Stimulated activated naive CD8-positive, alpha-beta T cell treated with anti-CD3 and anti-CD28 coated beads, Interleukin-15, Interleukin-2, amounts not matched to agents 100 ng/mL and 50 ng/mL, for 24 hours (primary cell): ENCODE measurements at regions not wholly inside any gene's neighbourhood (a gene's known extent, or its start where the extent isn't known, plus 50 kb on each side); places are given as distances from the start of the nearest gene placed in this dataset.

Experiments
- H3K27ac Mint-ChIP-seq: one replicate; pipeline ENCODE4 v1.8.0; 2021; ENCODE audit warnings: mild to moderate bottlenecking, mixed read lengths
- H3K27me3 Mint-ChIP-seq: one replicate; pipeline ENCODE4 v1.8.0; 2021; ENCODE audit warnings: mixed read lengths
- H3K36me3 Mint-ChIP-seq: one replicate; pipeline ENCODE4 v1.8.0; 2021; ENCODE audit warnings: low read depth, mixed read lengths
- H3K4me1 Mint-ChIP-seq: one replicate; pipeline ENCODE4 v1.8.0; 2021; ENCODE audit warnings: low read depth, mixed read lengths
- H3K4me3 Mint-ChIP-seq: one replicate; pipeline ENCODE4 v1.8.0; 2021; ENCODE audit warnings: mild to moderate bottlenecking, mixed read lengths
- H3K9me3 Mint-ChIP-seq: one replicate; pipeline ENCODE4 v1.8.0; 2021; ENCODE audit warnings: mixed read lengths

- H3K4me1 Mint-ChIP-seq: peaks cover 3% of the 10 kb centered on the region
- H3K27me3 Mint-ChIP-seq: no peaks in the 10 kb centered on the region
- H3K9me3 Mint-ChIP-seq: no peaks in the 10 kb centered on the region
- no peak overlapping the region for H3K4me3 Mint-ChIP-seq
- no peak overlapping the region for H3K27ac Mint-ChIP-seq
- H3K36me3 Mint-ChIP-seq: no peaks in the 10 kb centered on the region
Observed at GRCh38 chr20:60261333-60261732, 303.1 kb downstream of the CDH26 start.

- H3K4me3 Mint-ChIP-seq: no peak overlapping the region
- no peak overlapping the region for H3K27ac Mint-ChIP-seq
- H3K27me3 Mint-ChIP-seq: no peaks in the 10 kb centered on the region
- peaks cover 3% of the 10 kb centered on the region for H3K4me1 Mint-ChIP-seq
- no peaks in the 10 kb centered on the region for H3K36me3 Mint-ChIP-seq
- H3K9me3 Mint-ChIP-seq: no peaks in the 10 kb centered on the region
Observed at GRCh38 chr20:60262967-60263603, 304.9 kb downstream of the CDH26 start.

GRCh38 chr20:60263725-60264709 is 305.8 kb downstream of the CDH26 start:
- H3K27me3 Mint-ChIP-seq: no peaks in the 10 kb centered on the region
- H3K4me3 Mint-ChIP-seq: no peak overlapping the region
- no peaks in the 10 kb centered on the region for H3K9me3 Mint-ChIP-seq

GRCh38 chr20:60266177-60266823 is 308.1 kb downstream of the CDH26 start:
- Mint-ChIP-seq H3K4me1 (peaks cover 3% of the 10 kb centered on the region), H3K36me3 (no peaks in the 10 kb centered on the region), H3K27ac (no peak overlapping the region), H3K4me3 (no peak overlapping the region), H3K27me3 (no peaks in the 10 kb centered on the region), H3K9me3 (no peaks in the 10 kb centered on the region)

More at GRCh38 chr20:60263725-60264709, 305.8 kb downstream of the CDH26 start:
- Mint-ChIP-seq H3K4me1 (peaks cover 3% of the 10 kb centered on the region), H3K36me3 (no peaks in the 10 kb centered on the region), H3K27ac (no peak overlapping the region)

GRCh38 chr20:60268491-60268890 is 310.3 kb downstream of the CDH26 start:
- Mint-ChIP-seq H3K4me3 (no peak overlapping the region), H3K27ac (no peak overlapping the region), H3K36me3 (no peaks in the 10 kb centered on the region), H3K9me3 (no peaks in the 10 kb centered on the region), H3K27me3 (no peaks in the 10 kb centered on the region), H3K4me1 (peaks cover 3% of the 10 kb centered on the region)

GRCh38 chr20:60269573-60270162 is 311.4 kb downstream of the CDH26 start:
- no peaks in the 10 kb centered on the region for H3K36me3 Mint-ChIP-seq
- no peak overlapping the region for H3K4me3 Mint-ChIP-seq
- peaks cover 3% of the 10 kb centered on the region for H3K4me1 Mint-ChIP-seq
- no peaks in the 10 kb centered on the region for H3K9me3 Mint-ChIP-seq
- no peak overlapping the region for H3K27ac Mint-ChIP-seq
- no peaks in the 10 kb centered on the region for H3K27me3 Mint-ChIP-seq

- Mint-ChIP-seq H3K27me3 (no peaks in the 10 kb centered on the region), H3K4me3 (no peak overlapping the region), H3K4me1 (peaks cover 3% of the 10 kb centered on the region), H3K27ac (no peak overlapping the region), H3K9me3 (no peaks in the 10 kb centered on the region), H3K36me3 (no peaks in the 10 kb centered on the region)
Observed at GRCh38 chr20:60270341-60270740, 312.1 kb downstream of the CDH26 start.

GRCh38 chr20:60271597-60271996 is 313.4 kb downstream of the CDH26 start:
- Mint-ChIP-seq H3K9me3 (no peaks in the 10 kb centered on the region), H3K27me3 (no peaks in the 10 kb centered on the region), H3K36me3 (no peaks in the 10 kb centered on the region), H3K4me1 (no peaks in the 10 kb centered on the region), H3K27ac (no peak overlapping the region), H3K4me3 (no peak overlapping the region)

- Mint-ChIP-seq H3K27ac (no peak overlapping the region), H3K9me3 (no peaks in the 10 kb centered on the region), H3K4me3 (no peak overlapping the region)
Observed at GRCh38 chr20:60272790-60273189, 314.6 kb downstream of the CDH26 start.

GRCh38 chr20:60274717-60275116 is 316.5 kb downstream of the CDH26 start:
- Mint-ChIP-seq H3K4me1 (no peaks in the 10 kb centered on the region), H3K9me3 (no peaks in the 10 kb centered on the region), H3K36me3 (no peaks in the 10 kb centered on the region), H3K4me3 (no peak overlapping the region), H3K27me3 (no peaks in the 10 kb centered on the region), H3K27ac (no peak overlapping the region)

More at GRCh38 chr20:60272790-60273189, 314.6 kb downstream of the CDH26 start:
- Mint-ChIP-seq H3K36me3 (no peaks in the 10 kb centered on the region), H3K4me1 (no peaks in the 10 kb centered on the region), H3K27me3 (no peaks in the 10 kb centered on the region)

GRCh38 chr20:60281295-60281694 is 323.1 kb downstream of the CDH26 start:
- H3K4me3 Mint-ChIP-seq: no peak overlapping the region
- H3K36me3 Mint-ChIP-seq: no peaks in the 10 kb centered on the region
- peaks cover 6% of the 10 kb centered on the region for H3K9me3 Mint-ChIP-seq
- no peak overlapping the region for H3K27ac Mint-ChIP-seq
- no peaks in the 10 kb centered on the region for H3K4me1 Mint-ChIP-seq
- H3K27me3 Mint-ChIP-seq: peaks cover 1% of the 10 kb centered on the region

- Mint-ChIP-seq H3K9me3 (peaks cover 9% of the 10 kb centered on the region), H3K27ac (no peak overlapping the region), H3K4me3 (no peak overlapping the region), H3K4me1 (no peaks in the 10 kb centered on the region), H3K27me3 (peaks cover 3% of the 10 kb centered on the region), H3K36me3 (no peaks in the 10 kb centered on the region)
Observed at GRCh38 chr20:60283281-60283680, 325.1 kb downstream of the CDH26 start.

GRCh38 chr20:60286764-60287163 is 328.5 kb downstream of the CDH26 start:
- Mint-ChIP-seq H3K27me3 (peaks cover 3% of the 10 kb centered on the region), H3K4me1 (no peaks in the 10 kb centered on the region), H3K27ac (no peak overlapping the region), H3K4me3 (no peak overlapping the region), H3K9me3 (peaks cover 20% of the 10 kb centered on the region), H3K36me3 (no peaks in the 10 kb centered on the region)

GRCh38 chr20:60288945-60289344 is 330.7 kb downstream of the CDH26 start:
- Mint-ChIP-seq H3K4me3 (no peak overlapping the region), H3K36me3 (no peaks in the 10 kb centered on the region), H3K27ac (no peak overlapping the region), H3K27me3 (peaks cover 3% of the 10 kb centered on the region), H3K4me1 (no peaks in the 10 kb centered on the region), H3K9me3 (peaks cover 24% of the 10 kb centered on the region)
